GM12864 (cell line): ENCODE measurements at regions not wholly inside any gene's neighbourhood (a gene's known extent, or its start where the extent isn't known, plus 50 kb on each side); places are given as distances from the start of the nearest gene placed in this dataset.
"Not testable (repeated sequence)": the region's sequence is repeated elsewhere in the genome, so short reads cannot be mapped to it uniquely, and the experiment has no call there.

Source experiments
- DNase-seq: peaks from one replicate; pipeline ENCODE4 v3.0.0-alpha.2; 2011; ENCODE audit warnings: low read depth
- H3K4me3 ChIP-seq: 2 replicates; pipeline ENCODE4 v1.5.1; 2011; ENCODE audit warnings: mild to moderate bottlenecking, low read depth, low read length, control low read depth
- TF ChIP-seq, protein P1 (sequence below): IDR thresholded peaks from 2 replicates; pipeline ENCODE4 v1.5.1; 2011; ENCODE audit warnings: low read depth, mild to moderate bottlenecking, moderate library complexity, low read length, control low read depth, inconsistent platforms; ENCODE audit errors: missing control alignments

DNA sequence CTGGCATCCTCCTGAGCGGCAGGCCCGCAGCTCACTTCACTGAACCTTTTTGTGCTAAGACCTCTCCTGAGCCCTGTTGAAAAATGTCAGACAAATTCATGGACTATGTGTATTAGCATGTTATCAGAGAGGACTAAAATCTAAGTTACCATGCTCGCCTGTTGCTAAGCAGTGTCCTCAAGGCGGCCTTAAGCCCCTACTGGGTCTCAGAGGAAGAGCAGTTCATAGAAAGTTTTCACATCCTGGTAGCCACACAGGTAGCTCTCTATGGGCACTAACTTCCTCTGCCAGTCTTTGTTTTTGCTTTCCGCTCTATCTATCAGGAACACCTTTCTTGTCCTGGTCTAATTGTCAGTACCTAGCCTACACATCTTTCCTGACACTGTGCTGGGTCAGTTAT is 306.6 kb upstream of the MIS18BP1 start:
- DNase-seq: no peak
- H3K4me3 ChIP-seq: no peak overlapping the region
- TF ChIP-seq, protein P1, sequence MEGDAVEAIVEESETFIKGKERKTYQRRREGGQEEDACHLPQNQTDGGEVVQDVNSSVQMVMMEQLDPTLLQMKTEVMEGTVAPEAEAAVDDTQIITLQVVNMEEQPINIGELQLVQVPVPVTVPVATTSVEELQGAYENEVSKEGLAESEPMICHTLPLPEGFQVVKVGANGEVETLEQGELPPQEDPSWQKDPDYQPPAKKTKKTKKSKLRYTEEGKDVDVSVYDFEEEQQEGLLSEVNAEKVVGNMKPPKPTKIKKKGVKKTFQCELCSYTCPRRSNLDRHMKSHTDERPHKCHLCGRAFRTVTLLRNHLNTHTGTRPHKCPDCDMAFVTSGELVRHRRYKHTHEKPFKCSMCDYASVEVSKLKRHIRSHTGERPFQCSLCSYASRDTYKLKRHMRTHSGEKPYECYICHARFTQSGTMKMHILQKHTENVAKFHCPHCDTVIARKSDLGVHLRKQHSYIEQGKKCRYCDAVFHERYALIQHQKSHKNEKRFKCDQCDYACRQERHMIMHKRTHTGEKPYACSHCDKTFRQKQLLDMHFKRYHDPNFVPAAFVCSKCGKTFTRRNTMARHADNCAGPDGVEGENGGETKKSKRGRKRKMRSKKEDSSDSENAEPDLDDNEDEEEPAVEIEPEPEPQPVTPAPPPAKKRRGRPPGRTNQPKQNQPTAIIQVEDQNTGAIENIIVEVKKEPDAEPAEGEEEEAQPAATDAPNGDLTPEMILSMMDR: no peak

DNA sequence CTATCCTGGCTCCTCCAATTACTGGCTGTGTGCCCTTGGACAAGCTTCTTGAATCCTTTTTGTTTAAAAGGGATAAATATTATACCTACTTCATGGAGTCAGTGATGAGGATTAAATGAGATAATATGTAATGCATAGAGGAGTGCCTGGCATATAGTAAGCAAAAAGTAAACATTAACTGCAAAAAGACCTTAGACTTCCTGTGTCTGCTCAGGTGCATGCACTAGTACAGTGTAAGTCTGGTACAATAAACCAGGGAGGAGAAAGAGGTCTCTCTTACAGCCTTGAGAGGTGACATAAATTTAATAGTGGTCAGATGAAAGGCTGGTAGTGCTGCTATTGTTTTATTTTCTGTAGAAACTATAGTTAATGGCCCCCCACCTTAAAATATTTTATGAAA is 305.2 kb upstream of the MIS18BP1 start:
- H3K4me3 ChIP-seq: no peak overlapping the region
- no peak for DNase-seq
- TF ChIP-seq, protein P1: no peak

DNA sequence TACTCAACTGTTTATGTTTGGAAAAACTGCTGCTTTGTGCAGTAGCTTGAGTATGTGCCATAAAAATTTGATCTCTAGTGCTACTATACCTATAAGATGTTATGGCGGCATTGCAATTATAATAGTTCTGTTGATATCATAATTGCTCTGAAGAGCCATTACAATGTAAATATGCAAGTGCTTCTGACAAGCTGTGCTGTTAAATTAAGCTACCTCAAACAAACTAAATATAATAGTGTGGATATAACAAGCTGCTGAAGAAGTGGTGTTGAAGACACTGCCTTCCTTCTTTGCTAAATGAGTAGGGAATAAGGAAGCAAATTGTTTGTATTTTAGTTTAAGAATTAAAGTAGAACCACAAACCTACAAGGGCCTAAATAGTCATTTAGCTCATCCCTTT is 301.0 kb upstream of the MIS18BP1 start:
- DNase-seq: no peak
- H3K4me3 ChIP-seq: no peak overlapping the region
- TF ChIP-seq, protein P1: no peak

DNA sequence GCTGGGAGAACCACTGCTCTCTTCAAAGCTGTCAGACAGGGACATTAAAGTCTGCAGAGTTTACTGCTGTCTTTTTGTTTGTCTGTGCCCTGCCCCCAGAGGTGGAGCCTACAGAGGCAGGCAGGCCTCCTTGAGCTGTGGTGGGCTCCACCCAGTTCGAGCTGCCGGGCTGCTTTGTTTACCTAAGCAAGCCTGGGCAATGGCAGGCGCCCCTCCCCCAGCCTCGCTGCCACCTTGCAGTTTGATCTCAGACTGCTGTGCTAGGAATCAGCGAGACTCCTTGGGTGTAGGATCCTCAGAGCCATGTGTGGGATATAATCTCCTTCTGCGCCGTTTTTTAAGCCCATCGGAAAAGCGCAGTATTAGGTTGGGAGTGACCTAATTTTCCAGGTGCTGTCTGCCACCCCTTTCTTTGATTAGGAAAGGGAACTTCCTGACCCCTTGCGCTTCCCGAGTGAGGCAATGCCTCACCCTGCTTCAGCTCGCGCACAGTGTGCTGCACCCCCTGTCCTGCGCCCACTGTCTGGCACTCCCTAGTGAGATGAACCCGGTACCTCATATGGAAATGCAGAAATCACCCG is 298.3 kb upstream of the MIS18BP1 start:
- not testable (repeated sequence) for H3K4me3 ChIP-seq, DNase-seq

DNA sequence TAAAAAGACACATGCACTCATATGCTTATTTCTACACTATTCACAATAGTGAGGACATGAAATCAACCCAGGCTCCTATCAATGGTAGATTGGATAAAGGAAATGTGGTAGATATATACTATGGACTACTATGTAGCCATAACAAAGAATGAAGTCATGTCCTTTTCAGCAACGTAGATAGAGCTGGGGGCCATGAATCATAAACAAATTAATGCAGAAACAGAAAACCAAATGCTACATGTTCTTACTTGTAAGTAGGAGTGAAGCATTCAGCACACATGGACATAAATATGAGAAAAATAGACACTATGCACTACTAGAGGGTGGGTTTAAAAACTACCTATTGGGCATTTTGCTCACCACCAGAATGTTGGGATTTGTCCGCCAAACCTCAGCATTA is 278.0 kb upstream of the MIS18BP1 start:
- no peak overlapping the region for H3K4me3 ChIP-seq
- no peak for DNase-seq
- TF ChIP-seq, protein P1: no peak

DNA sequence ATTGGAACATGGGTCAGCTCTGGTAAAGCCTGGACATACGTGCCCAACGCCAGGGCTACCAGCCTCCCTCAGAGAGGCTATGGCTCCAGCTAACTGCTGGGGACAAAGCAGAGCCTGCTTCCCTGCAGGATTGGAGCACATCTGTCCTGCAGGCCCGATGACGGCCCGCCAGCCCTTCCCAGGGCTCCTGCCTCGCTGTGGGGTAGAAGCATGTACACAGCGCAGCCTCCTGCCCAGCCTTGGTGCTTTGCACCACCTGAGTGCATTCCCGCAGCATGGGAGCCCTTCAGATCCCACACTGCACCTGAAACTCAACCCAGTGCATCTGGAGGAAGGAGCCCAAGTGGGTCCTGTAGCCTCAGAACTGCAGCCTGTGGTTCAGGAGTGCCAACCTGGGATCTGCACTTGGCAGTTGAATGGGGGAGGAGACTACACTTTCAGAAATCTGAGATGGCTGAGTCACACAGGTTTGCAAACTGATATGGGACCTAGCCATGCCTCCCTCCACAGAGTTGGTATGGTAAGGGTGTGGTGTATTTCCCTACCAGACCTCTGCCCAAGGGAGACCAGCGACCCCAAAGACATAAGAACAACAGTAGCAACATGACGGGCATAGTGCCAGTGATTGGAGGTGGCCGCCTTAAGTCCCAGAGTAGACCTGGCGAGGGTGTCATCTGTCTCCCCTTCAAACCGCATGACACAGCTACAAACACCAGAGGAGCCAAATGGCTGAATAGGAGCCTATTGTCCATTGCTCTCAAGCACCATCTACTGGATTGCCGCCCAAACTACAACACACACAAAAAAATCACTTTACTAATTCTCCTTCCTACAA is 273.9 kb upstream of the MIS18BP1 start:
- DNase-seq: peak; percentile 3
- TF ChIP-seq, protein P1: peak; percentile 75
- H3K4me3 ChIP-seq: no peak overlapping the region

DNA sequence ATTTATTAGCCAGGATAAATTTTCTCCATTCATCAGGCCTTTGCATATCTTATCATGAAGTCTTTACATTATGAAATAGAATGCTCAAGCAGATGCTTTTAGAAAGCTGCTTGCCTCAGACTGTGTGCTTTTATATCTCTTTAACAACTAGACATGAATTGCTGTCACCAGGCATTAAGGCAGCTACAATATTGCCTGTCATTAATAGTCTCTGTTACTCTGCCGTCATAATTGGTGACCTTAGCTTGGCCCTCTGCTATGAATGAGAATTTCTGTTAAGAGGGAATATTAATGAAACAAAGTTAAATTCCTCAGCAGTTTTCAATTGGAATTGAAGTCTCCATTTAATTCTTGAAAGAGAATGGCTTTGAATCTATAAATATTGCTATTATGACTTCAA is 266.8 kb upstream of the MIS18BP1 start:
- no peak for DNase-seq
- H3K4me3 ChIP-seq: no peak overlapping the region
- TF ChIP-seq, protein P1: no peak
